HG03442 (cell line): ENCODE measurements at regions not wholly inside any gene's neighbourhood (a gene's known extent, or its start where the extent isn't known, plus 50 kb on each side); places are given as distances from the start of the nearest gene placed in this dataset.
"Not testable (repeated sequence)": the region's sequence is repeated elsewhere in the genome, so short reads cannot be mapped to it uniquely, and the experiment has no call there.

ENCODE experiments used
- ATAC-seq: cut with Tn5 transposase; IDR thresholded peaks from one replicate; pipeline ENCODE4 v1.9.1; 2021; ENCODE audit warnings: mild to moderate bottlenecking, moderate library complexity; ENCODE audit not compliant: unreplicated experiment

DNA sequence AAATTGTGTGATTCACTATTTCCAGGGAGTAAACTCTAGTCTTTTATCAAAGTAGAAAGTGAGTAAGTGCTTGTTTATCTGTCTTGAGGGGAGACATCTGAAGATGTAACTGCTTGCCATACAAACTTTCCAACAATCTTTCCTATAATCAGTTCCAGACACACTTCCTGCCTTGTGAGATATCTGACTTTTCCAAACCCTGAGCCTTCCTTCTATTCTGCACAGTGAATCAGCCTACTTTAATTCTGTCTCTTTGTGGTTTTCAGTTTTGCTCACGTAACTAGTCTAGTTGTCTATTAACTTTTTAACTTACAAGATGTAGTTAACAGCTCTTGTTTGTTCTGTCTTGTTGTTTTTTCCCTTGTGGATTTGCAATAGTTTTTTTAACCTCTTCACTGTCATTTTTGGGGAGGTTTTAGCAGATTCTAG is 947.8 kb downstream of the C4orf33 start:
- ATAC-seq: no peak

DNA sequence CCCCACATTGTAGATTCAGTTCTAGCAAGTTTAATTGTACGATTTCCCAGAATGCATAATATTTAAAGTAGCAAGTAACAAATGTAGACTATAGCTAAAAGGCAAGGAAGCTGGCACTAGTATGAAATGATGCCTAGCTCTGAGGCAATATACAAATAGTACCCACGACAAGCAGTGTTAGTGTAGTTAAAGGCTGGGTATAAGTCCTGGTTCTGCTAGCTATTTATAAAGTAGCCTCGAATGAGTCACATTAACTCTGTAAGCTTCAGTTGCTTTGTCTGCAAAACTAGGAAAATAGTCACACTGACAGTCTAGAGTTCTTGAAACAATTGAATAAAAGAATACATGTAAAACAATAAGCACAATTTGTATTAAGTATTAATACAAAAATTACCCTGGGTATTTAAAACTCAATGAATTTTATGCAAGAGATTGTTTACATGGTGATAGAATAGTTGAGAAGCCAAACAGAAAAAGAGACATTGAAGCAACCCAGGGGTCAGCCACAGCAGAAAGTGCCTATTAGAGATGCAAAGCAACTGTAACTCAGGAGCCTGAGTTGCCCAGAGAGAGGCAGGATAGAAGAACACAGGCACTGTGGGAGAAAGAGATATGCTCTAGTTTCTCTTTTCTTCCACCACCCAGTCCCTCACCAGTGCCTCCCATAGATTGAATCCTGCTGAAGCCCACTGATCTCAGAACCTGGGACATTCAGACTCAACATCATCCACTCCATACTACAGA is 949.0 kb downstream of the C4orf33 start:
- no peak for ATAC-seq

DNA sequence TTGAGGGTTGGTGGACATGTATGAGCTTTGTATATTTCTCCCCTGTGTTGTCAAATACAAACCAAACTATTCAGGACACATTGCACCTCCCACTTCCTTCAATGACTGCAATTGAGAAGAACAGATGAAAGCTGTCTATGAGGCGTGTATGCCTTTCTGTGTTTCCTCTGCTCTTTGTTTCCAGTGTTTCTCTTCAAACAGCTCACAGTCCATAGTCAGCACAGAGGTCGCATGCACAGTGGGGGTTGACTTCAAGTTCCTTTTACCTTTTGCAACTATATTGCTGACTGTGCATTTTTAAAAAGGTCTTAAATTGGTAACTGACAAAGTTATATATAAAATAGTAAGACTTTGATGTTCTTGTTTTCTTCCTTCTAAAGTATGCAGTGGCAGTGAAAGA is 957.8 kb downstream of the C4orf33 start:
- ATAC-seq: no peak

DNA sequence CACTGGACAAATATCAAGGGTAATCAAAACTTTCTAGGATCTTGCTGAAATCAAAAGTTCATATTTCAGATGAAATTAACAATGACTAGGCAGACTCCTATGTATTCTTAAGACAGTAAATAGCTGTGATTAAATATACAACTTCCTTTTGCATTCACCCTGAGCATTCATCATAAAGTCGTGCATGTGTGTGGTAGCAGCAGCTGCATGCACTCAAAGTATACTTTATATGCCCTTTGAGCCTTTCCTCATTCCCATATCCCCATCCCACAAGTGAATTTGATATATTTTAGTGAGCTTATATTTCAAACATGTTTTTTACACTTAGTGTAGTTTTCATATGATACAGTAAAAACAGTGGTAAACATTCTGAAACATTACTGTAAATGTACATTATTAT is 959.0 kb downstream of the C4orf33 start:
- ATAC-seq: no peak

DNA sequence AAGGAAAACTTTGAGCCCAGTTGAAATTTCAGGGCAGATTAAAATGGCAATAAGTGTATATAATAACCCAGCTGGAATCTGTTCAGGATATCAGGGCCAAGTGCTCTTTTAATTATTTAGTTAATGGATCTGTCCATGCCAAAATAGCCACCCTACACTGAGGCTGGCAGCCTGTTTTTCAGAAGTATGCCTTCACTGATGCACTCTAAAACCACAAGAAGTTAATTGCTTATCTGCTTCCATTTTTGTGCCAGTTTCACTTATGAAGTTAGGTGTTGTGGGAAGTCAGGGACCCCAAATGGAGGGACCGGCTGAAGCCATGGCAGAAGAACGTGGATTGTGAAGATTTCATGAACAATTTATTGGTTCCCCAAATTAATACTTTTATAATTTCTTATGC is 960.3 kb downstream of the C4orf33 start:
- no peak for ATAC-seq

DNA sequence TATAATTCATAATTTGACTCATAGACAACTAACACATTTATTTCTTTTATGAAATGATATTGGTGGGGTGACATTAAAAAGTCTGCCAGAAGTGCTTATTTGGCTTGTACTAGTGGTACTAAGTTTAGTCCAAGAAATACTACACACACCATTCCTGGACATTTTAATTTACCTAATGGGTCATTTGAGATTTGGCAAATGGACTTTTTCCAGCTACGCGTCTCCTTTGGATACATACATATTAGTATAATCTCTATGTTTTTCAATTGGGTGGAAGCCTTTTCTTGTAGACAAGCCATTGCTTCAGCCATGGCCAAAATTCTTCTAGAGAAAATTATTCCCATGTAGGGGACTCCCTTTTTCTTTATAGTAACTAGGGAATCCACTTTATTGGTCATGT is 968.5 kb downstream of the C4orf33 start:
- ATAC-seq: no peak

DNA sequence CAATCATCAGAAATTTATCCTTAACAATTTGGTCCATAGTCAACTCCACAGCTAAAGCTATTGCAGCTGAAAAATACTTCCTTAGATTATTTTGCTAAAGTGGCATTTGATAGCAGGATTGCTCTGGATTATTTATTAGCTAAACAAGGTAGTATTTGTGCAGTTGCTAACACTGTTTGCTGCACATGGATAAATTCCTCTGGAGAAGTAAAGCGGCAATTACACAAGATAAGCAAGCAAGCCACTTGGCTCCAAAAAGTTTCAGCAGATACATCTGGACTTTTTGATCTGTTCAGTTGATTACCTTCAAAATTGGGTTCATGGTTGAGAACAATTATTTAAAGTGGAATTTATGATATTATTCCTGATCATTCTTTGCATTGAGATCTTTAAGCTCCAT is 971.5 kb downstream of the C4orf33 start:
- no peak for ATAC-seq

DNA sequence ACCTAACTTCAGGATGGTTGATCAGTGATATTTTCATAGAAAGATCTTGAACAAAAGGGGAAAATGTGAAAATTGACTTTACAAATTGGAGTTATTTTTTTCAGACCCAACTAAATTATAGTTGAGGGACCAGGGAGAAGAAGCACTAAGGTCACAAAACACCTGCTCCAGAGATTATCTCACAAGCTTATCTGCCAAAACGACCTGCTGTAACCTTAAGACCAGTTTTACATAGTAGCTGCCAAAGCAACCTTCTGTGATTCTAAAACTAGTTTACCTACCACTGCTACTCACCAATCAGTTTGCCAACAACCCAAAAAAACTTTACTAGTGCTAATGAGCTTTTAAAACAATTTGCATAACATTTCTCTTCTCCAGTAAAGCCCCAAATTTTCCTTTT is 972.1 kb downstream of the C4orf33 start:
- ATAC-seq: no peak

DNA sequence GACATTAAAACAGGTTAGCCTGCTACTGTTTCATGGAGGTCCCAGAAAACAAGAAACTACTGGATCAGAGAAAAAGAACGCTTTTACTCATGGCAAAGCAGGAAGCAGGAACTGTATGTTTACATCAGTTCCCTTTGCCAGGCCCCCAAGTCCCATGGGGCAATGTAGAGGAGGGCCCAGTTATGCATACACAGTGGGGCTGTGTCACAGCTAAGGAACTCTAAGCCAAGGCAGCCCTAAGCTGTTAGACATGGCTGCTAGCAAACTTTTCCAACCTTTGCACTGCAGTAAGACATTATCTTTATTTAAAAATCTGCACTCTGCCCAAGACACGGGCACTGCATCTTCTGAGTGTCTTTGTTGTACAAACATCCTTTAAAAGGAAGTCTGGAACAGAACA is 975.8 kb downstream of the C4orf33 start:
- no peak for ATAC-seq

DNA sequence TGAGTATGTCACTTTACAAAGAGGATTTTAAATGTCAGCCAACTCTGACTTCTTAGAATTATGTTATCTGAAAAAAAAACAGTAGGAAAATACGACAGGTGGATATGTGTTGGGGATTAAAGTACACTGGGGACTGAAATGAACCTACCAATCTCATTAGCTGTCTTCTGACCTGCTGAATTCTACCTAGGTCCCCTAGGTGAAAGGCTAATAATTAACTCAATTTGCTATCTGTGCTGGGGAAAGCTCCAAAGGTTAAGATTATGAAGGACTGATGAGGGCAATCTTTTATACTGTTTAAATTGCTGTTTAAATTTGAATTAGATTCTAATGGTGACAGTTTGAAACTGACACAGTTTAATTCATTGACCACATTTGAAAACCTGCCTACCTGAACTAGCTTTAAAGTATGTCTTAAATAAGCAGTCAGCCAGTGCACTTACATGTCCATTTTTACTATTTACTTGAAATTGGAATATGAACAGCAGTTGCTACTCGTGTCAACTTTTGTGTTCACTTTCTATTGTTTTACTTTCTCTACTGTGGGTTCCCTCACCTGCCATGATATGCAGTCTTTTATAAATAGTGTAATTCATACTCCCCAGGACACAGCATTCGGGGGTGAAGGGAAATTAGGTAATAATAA is 977.3 kb downstream of the C4orf33 start:
- no peak for ATAC-seq

DNA sequence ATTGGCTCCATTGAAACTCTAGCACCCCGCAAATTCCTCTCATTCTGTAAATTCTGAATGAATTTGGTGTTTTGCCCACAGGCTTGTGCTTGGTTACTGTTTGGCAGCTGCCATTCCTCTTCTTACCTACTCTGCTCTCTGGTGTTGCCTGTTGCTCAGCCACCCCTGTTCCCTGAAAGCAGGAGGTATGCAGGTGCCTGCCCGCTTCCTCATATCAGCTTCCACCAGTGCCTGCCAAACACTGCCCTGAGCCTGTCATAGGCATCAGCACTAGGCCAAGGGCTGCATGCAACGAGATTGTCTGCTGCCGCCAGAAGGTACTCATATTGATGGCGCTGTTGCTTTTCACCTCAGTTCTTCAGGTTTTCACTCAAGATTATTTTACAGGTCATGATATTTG is 978.1 kb downstream of the C4orf33 start:
- ATAC-seq: no peak

DNA sequence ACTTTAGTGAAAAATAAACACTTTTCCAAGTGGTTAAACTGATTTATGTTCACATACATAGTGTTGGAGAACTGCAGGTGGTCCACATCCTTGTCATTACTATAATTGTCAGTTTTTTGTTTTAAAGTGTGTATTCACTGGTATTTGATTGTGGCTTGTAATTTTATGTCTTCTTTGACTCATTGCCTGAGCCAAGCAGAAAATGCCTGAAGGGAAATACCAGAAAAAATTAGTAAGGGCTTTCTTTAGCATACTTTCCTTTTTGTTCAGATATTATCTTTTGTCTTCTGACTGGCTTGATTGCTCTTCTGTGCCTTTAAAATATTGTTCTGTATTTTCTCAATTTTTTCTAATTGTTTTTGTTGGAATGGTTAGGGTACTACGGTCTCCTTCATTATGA is 981.3 kb downstream of the C4orf33 start:
- no peak for ATAC-seq

DNA sequence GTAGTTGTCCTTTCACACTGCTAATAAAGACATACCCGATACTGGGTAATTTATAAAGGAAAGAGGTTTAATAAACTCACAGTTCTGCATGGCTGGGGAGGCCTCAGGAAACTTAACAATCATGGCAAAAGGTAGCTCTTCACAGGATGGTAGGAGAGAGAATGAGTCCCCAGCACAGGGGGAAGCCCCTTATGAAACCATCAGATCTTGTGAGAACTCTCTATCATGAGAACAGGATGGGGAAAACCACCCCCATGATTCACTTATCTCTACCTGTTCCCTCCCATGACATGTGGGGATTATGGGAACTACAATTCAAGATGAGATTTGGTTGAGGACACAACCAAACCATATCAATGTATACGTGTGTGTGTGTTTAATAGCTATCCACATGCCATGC is 983.1 kb downstream of the C4orf33 start:
- not testable (repeated sequence) for ATAC-seq

DNA sequence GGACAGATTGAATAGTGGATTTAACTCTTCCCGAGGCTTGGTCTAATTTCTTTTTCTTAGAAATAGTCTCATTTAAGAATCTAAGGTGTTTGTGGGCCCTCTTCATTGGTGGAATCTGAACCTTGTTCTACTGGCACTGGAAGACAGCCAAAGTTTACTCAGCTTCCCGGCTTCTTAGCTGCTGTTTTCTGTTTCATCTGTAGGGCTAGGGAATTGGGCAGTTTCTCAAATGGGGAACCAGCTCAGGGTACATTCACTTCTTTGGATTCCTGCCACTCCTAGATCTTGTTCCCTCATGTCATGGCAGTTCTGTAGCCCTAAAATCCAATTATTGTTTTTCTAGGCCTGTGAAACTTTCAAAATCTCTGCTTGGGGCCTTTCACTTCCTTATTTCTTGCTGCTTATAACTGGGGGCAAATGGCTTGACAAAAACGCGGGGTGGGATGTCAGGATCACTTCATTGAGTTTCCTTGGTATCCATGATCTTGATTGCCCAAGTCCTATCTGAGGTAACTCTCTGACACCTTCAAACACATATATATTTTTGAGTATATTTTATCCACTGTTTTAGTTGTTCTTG is 985.0 kb downstream of the C4orf33 start:
- ATAC-seq: no peak

DNA sequence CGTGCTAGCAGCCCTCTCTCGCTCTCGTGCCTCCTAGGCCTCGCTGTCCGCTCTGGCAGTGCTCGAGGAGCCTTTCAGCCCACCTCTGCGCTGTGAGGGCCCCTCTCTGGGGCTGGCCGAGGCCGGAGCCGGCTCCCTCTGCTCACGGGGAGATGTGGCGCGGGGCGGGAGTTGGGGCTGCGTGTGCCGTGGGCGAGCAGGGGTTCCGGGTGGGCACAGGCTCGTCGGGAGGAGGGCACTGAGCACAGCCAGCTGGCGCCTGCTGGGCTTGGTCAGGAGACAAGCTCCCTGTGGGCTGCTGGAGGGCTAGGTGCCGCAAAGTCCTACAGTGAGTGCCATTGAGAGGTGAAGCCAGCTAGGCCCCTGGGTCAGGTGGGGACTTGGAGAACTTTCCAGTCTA is 994.5 kb downstream of the C4orf33 start:
- ATAC-seq: no peak

DNA sequence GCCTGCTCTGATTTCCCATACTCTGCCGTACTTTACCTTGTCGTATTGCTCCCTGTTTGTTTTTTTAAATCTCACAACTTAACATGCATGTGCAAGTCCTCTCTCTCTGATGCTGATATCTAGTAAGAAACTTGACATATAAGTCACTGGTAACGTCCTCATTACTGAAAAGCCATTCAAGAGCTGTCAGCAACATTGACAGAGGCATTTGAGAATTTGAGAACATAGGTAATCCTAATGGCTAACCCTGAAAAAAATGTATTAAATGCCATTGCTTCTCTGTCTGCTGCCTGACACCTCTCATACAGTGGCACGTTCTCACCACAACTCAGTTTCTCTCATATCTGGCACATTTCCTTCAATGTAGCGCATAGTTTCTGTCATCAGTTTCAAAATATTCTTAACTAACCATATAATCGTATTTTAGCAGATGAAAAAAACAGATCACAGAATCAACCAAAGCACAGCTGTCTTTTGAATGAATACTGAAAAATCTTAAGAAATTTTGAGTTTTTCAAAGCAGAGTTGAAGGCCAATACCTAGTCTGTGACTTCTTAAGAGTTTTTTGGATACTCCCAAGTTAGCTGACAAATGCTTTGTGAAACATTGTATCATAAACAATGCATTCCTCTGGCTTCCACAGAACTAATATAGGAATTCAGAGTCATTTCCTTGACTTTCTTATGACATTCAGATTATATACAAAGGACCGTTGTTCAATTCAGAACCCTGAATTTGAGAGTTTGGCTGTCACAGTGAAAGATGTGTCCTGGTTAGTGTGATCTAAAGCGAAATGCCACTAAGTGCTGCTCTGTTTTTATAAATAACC is 996.4 kb downstream of the C4orf33 start:
- no peak for ATAC-seq

DNA sequence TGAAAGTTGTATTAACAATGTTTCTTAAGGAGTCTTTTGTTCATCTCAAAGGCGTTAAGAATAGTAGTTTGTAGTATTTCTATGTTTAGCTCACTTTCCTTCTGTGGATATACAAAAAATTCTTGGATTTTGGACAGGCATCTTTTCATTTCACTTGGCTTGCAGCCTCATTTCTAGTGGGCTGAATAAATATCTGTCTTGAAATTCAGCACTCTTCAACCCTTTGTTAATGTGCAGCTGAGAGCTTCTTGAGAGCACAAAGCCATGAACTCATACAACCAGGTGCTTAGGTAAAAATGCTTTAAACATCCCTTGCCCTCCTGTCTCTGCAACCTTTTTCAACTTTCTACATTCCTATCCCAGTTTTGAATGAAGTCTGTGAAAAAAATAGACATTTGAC is 1003.2 kb downstream of the C4orf33 start:
- no peak for ATAC-seq

DNA sequence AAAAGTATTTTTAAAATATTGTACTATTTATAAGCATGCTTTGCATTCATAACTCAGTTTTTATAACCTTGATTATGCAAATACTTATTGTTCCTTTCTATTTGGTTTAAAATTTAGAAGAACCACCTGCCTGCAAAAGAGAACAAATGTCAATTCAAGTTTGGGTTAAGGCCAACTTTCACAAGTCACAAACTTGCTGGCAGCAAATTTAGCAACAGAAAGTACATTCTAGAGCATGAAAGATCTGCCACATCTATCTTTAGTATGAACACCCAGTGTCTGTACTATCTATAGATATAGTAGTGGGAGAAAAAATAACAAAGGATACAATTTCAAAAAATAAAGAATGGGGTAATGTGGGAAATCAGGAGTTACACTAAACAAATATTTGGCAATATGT is 1014.2 kb downstream of the C4orf33 start:
- ATAC-seq: no peak

DNA sequence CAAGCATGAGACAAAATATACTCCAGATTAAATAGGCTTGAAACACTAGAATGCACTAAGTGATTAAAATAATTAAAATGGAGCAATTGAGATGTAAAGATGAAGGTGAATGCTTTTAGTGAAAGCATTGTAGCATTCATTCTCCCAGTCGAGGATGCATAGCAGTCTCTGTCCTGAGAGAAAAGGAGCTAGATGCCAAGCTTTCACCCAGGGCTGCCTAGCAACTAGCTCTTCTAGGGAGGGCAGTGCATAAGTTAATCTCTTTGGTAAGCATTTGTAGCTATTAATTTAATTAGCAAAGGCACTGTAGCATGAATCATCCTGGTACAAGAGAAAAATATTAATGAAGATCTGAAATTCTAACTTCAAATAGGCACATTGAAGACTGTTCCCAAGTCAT is 1014.8 kb downstream of the C4orf33 start:
- ATAC-seq: no peak

DNA sequence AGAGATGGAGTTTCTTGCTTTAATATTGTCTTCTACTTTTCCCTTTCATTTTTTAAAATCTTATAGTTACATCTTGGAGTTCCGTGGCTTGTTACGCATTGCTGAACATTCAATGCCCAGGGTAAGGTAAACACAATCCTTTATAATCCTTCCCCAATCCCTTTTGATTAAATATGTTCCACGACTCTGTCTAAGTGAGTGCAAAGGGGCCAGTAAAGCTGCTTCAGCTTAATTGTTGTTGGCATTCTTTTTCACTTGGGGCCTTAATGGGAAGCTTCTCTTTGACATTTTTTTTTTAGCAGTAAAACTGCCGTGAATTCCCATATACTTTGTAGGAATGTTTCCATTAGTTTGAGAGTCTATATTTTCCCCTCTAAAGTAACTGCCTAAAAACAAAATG is 1028.1 kb downstream of the C4orf33 start:
- no peak for ATAC-seq

DNA sequence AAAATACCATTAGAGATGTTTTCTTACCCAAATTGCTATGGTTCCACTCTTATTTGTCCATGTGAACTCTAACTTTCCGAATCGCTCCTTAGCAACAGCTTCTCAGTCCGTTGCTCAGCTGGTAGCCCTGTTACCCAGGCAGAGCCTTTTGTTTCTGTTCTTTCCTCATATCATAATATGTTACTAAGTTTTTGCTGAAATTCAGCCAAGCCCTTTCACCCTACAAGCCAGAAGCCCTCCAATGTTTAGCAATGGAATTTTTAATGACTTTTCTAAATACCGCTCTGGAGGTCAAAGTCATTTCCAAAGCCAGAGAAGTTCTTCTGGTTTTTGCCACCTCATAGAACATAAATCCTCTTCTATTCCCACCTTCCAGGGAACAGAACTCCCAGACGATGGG is 1029.5 kb downstream of the C4orf33 start:
- no peak for ATAC-seq

DNA sequence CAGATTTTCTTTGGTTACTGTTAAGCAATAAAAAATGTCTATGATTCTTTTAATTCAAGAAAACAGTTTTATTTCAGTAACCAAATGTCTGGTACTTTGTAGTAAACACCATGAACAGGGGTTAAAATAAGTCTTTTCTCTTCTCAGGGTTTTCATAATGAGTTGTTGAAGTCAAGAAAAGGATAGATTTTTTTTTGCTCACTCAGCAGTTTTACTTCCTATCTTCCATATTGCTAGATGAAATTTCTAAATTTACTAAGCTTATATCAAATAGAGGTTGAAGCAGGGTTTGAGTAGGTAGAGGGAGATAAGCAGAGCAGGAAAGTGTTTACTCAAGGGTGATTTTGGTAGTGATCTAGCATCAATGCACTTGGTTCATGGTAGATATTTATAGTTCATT is 1031.3 kb downstream of the C4orf33 start:
- ATAC-seq: no peak
